OCI-LY3 (cell line): ENCODE measurements at regions not wholly inside any gene's neighbourhood (a gene's known extent, or its start where the extent isn't known, plus 50 kb on each side); places are given as distances from the start of the nearest gene placed in this dataset.

ENCODE experiments used
- CTCF ChIP-seq: fragments of 200-600, 300-600 bp; sonication (generic); IDR thresholded peaks from 2 replicates; pipeline ENCODE4 v1.5.1; 2014; ENCODE audit warnings: antibody characterized with exemption, low read length, low read depth
- EZH2phosphoT487 ChIP-seq: fragments of 200-600 bp; shearing (Covaris generic); IDR thresholded peaks from 2 replicates; pipeline ENCODE4 v1.6.1; 2018; ENCODE audit warnings: antibody characterized with exemption, mixed run types, low read depth

- TF ChIP-seq CTCF (no peak), EZH2phosphoT487 (no peak)
Measured at GRCh38 chr4:14631806-14632440, 370.4 kb upstream of the CPEB2 start.
